ENCODE measurements at regions not wholly inside any gene's neighbourhood (a gene's known extent, or its start where the extent isn't known, plus 50 kb on each side); places are given as distances from the start of the nearest gene placed in this dataset.

DNA sequence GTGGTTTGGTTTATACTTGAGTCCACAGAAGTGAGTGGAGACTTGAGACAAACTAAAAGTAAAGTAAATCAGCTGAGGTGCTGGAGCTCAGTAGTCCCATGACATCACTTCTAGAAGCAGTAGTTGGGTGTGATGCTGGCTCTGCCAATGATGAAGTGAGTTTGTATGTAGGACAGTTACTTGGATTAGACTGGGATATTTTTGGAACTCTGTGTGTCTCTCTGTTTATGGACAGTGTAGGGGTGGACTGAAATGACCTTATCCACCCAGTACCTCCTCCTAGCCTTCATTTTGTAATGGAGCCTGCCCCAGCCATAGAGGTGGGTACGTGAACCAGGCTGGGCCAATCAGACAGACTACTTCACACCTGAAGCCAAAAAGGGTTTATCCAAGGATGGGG lies 52.2 kb downstream of the POLR1D start:
- TF ChIP-seq SMC3 (conservative IDR thresholded peaks at IDR 0.05; ENCODE audit: insufficient read depth, low read depth, low read length) (no peak), SIRT6 (IDR thresholded peaks at IDR 0.05; ENCODE audit: low read depth, low read length) (no peak), ZNF3 (CRISPR knock-in tag; IDR thresholded peaks at IDR 0.05) (no peak), ZNF263 (CRISPR knock-in tag; IDR thresholded peaks at IDR 0.05; ENCODE audit: borderline replicate concordance) (no peak), POLR2A (conservative IDR thresholded peaks at IDR 0.05) (no peak), RAD21 (CRISPR knock-in tag; conservative IDR thresholded peaks at IDR 0.05 in 1 of 2, IDR thresholded peaks at IDR 0.05 in 1 of 2) (no peak), SMARCC2 (IDR thresholded peaks at IDR 0.05; ENCODE audit: low read depth) (no peak), HOXB6 (CRISPR knock-in tag; IDR thresholded peaks at IDR 0.05; ENCODE audit: borderline replicate concordance) (no peak), SMARCB1 (IDR thresholded peaks at IDR 0.05; ENCODE audit: insufficient read length, low read depth) (no peak)
- TF ChIP-seq, protein P1, sequence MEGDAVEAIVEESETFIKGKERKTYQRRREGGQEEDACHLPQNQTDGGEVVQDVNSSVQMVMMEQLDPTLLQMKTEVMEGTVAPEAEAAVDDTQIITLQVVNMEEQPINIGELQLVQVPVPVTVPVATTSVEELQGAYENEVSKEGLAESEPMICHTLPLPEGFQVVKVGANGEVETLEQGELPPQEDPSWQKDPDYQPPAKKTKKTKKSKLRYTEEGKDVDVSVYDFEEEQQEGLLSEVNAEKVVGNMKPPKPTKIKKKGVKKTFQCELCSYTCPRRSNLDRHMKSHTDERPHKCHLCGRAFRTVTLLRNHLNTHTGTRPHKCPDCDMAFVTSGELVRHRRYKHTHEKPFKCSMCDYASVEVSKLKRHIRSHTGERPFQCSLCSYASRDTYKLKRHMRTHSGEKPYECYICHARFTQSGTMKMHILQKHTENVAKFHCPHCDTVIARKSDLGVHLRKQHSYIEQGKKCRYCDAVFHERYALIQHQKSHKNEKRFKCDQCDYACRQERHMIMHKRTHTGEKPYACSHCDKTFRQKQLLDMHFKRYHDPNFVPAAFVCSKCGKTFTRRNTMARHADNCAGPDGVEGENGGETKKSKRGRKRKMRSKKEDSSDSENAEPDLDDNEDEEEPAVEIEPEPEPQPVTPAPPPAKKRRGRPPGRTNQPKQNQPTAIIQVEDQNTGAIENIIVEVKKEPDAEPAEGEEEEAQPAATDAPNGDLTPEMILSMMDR (IDR thresholded peaks at IDR 0.05 in 2 of 3, conservative IDR thresholded peaks at IDR 0.05 in 1 of 3; ENCODE audit: insufficient read depth in 2 of 3, low read depth in 1 of 3, low read length in 3 of 3), result no peak
- TF ChIP-seq, protein P2, sequence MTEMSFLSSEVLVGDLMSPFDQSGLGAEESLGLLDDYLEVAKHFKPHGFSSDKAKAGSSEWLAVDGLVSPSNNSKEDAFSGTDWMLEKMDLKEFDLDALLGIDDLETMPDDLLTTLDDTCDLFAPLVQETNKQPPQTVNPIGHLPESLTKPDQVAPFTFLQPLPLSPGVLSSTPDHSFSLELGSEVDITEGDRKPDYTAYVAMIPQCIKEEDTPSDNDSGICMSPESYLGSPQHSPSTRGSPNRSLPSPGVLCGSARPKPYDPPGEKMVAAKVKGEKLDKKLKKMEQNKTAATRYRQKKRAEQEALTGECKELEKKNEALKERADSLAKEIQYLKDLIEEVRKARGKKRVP (CRISPR knock-in tag; IDR thresholded peaks at IDR 0.05), result no peak
- TF ChIP-seq, protein P3, sequence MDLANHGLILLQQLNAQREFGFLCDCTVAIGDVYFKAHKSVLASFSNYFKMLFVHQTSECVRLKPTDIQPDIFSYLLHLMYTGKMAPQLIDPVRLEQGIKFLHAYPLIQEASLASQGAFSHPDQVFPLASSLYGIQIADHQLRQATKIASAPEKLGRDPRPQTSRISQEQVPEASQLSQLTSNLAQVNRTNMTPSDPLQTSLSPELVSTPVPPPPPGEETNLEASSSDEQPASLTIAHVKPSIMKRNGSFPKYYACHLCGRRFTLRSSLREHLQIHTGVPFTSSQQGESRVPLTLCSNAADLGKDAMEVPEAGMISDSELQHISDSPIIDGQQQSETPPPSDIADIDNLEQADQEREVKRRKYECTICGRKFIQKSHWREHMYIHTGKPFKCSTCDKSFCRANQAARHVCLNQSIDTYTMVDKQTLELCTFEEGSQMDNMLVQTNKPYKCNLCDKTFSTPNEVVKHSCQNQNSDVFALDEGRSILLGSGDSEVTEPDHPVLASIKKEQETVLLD (IDR thresholded peaks at IDR 0.05), result no peak
- TF ChIP-seq, protein P4, sequence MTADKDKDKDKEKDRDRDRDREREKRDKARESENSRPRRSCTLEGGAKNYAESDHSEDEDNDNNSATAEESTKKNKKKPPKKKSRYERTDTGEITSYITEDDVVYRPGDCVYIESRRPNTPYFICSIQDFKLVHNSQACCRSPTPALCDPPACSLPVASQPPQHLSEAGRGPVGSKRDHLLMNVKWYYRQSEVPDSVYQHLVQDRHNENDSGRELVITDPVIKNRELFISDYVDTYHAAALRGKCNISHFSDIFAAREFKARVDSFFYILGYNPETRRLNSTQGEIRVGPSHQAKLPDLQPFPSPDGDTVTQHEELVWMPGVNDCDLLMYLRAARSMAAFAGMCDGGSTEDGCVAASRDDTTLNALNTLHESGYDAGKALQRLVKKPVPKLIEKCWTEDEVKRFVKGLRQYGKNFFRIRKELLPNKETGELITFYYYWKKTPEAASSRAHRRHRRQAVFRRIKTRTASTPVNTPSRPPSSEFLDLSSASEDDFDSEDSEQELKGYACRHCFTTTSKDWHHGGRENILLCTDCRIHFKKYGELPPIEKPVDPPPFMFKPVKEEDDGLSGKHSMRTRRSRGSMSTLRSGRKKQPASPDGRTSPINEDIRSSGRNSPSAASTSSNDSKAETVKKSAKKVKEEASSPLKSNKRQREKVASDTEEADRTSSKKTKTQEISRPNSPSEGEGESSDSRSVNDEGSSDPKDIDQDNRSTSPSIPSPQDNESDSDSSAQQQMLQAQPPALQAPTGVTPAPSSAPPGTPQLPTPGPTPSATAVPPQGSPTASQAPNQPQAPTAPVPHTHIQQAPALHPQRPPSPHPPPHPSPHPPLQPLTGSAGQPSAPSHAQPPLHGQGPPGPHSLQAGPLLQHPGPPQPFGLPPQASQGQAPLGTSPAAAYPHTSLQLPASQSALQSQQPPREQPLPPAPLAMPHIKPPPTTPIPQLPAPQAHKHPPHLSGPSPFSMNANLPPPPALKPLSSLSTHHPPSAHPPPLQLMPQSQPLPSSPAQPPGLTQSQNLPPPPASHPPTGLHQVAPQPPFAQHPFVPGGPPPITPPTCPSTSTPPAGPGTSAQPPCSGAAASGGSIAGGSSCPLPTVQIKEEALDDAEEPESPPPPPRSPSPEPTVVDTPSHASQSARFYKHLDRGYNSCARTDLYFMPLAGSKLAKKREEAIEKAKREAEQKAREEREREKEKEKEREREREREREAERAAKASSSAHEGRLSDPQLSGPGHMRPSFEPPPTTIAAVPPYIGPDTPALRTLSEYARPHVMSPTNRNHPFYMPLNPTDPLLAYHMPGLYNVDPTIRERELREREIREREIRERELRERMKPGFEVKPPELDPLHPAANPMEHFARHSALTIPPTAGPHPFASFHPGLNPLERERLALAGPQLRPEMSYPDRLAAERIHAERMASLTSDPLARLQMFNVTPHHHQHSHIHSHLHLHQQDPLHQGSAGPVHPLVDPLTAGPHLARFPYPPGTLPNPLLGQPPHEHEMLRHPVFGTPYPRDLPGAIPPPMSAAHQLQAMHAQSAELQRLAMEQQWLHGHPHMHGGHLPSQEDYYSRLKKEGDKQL (CRISPR knock-in tag; IDR thresholded peaks at IDR 0.05; ENCODE audit: borderline replicate concordance), result no peak
